ENCODE measurements at regions not wholly inside any gene's neighbourhood (a gene's known extent, or its start where the extent isn't known, plus 50 kb on each side); places are given as distances from the start of the nearest gene placed in this dataset.

DNA sequence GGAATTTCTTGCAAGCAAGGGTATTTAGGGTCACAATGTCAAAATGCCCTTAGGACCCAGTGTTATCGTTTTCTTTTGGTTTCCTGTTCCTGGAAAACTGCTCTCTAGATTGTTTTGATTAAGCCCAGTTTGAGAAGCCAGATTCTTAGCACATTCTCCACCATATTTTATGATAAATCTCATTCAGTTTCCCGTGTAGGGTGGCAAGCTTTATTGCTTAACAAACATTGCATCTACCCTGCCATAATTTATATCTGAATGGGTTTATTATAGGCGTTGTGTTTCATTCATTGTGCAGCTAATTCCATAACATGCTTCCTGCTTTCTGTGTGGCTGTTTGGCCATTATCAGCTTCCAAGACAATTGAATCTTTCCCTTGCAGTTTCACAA lies 389.1 kb upstream of the DYNLRB2 start:
- in situ Hi-C loops (cut with MboI; ENCODE audit: low pct_unique_long_range_greater_than_20kb, low sequenced_read_pairs, unreplicated experiment) = no loop called here
- DNase-seq (ENCODE audit: low spot score) = no peak
- TF ChIP-seq, protein P1, sequence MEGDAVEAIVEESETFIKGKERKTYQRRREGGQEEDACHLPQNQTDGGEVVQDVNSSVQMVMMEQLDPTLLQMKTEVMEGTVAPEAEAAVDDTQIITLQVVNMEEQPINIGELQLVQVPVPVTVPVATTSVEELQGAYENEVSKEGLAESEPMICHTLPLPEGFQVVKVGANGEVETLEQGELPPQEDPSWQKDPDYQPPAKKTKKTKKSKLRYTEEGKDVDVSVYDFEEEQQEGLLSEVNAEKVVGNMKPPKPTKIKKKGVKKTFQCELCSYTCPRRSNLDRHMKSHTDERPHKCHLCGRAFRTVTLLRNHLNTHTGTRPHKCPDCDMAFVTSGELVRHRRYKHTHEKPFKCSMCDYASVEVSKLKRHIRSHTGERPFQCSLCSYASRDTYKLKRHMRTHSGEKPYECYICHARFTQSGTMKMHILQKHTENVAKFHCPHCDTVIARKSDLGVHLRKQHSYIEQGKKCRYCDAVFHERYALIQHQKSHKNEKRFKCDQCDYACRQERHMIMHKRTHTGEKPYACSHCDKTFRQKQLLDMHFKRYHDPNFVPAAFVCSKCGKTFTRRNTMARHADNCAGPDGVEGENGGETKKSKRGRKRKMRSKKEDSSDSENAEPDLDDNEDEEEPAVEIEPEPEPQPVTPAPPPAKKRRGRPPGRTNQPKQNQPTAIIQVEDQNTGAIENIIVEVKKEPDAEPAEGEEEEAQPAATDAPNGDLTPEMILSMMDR (IDR thresholded peaks at IDR 0.05; ENCODE audit: extremely low read depth, insufficient read depth, missing control alignments) = no peak

DNA sequence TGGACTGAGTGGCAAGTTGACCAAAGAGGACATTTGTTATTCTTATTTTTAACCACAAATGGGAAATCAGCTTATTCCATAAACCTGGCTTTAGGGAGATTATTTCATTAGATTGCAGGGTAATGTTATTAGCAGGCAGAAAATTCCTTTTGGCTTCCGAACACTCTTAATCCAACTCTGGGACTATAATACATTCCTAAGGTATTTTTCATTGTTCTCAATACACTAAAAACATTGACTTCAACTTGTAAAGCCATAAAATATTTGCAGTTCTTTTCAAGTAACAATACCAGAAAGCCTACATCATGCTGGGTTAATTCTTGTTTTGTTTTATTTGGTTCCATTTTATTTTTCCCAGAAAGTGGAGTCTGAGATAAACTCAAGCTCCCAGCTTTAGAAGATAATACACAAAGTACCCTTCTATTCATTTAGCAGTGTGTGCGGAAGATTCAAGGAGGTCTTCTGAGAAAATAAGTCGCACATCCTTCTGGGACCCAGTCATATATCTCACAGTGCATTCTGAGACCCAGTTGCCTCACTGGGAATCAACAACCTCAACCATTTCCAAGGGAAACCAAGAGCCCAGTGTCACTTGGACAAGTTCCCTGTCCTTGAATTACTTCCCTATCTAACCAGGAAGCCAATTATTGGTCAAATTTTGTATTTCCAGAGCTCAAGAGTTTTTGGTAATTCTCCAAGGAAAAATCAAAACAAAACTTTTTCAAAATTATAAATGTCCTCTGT lies 389.6 kb upstream of the DYNLRB2 start:
- in situ Hi-C loops (cut with MboI; ENCODE audit: low pct_unique_long_range_greater_than_20kb, low sequenced_read_pairs, unreplicated experiment) = no loop called here
- TF ChIP-seq, protein P1 (IDR thresholded peaks at IDR 0.05; ENCODE audit: extremely low read depth, insufficient read depth, missing control alignments) = no peak

DNA sequence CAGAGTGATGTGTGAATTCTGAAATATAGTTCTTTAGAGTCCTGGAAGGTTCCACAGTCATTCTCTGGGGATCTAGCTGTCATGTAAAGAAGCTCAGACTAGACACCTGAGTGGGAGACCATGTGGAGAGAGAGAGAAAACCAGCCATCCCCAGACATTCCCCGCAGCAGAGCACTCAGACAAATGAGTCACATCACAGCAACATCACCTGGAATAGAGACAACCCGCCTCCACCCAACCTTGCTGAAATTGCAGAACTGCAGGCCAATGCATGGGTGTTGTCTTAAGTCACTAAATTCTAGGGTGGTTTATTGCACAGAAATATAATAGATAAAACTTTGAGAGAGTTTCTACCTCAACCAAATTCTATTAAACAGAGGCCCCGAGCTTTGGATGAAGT lies 392.0 kb upstream of the DYNLRB2 start:
- TF ChIP-seq, protein P1 (IDR thresholded peaks at IDR 0.05; ENCODE audit: extremely low read depth, insufficient read depth, missing control alignments) = no peak
- in situ Hi-C loops (cut with MboI; ENCODE audit: low pct_unique_long_range_greater_than_20kb, low sequenced_read_pairs, unreplicated experiment) = no loop called here
- DNase-seq (ENCODE audit: low spot score) = no peak

More for the DNA sequence above, 389.6 kb upstream of the DYNLRB2 start:
- no peak for DNase-seq (ENCODE audit: low spot score)

DNA sequence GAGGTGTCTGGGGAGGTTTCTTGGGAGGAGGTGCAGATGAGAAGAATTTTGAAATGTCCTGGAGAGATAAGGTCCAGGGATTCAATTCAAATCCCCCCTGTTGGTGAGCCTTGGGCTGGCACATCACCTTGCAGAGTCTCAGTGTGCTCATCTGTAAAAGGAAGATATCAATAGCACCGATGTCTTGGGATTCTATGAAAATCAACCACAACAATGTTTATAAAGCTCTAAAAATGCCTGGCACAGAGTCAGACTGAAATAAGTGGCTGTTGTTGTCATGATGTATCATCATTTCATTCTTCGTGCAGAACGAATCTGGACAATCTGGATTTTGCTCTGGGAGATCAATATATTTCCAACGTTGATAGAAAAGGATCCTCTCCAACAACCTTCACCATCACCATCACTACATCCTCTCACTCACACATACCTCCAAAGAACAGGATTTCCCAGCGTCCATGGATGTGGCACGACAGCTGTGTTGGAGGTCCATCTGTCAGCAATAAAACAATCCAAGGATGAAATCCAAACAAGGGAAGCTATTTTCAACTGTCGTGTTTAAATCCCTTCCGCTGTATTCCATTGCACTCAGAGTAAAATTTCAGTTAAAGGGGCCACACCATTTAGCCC lies 393.7 kb upstream of the DYNLRB2 start:
- in situ Hi-C loops (cut with MboI; ENCODE audit: low pct_unique_long_range_greater_than_20kb, low sequenced_read_pairs, unreplicated experiment) = no loop called here
- no peak for DNase-seq (ENCODE audit: low spot score)
- TF ChIP-seq, protein P1 (IDR thresholded peaks at IDR 0.05; ENCODE audit: extremely low read depth, insufficient read depth, missing control alignments) = no peak

DNA sequence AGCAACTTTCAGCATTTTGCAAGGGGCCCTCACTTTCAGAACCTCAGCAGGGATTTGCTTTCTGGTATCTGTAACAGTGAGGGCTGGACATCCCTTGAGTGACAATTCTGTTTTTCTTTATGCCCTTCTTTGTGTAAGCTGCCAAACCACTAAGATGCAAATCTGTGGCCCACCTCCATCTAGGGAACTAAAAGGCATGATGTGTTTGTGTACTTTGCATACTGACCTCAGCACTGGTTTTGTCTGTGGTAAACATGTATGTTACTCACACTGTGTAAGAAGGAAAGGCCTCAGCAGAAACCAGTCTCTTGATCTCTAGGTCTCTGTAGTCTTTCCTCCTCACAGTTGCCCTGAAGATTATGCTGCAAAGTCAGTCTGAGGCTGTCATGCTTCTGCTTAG lies 396.6 kb upstream of the DYNLRB2 start:
- peak; percentile 16 for DNase-seq (ENCODE audit: low spot score)
- in situ Hi-C loops (cut with MboI; ENCODE audit: low pct_unique_long_range_greater_than_20kb, low sequenced_read_pairs, unreplicated experiment) = no loop called here
- TF ChIP-seq, protein P1 (IDR thresholded peaks at IDR 0.05; ENCODE audit: extremely low read depth, insufficient read depth, missing control alignments) = no peak

DNA sequence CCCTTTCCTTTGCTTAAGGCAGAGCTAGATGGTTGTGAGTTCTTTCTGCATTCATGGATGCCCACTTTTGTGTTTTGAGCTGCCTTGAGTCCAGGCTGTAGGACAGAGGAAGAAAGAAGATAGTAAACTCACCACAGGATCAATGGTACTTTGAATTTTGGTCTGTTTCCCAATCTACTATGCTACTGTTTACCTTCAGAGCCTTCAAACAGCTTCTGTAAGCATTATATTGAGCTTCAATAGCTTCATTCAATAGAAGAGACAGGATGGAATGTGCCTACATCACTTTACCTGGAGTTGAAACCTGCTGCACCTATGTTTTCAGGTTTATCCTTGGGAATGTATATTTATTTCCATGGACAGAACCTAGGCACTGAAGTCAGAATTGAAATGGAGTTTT lies 397.9 kb upstream of the DYNLRB2 start:
- TF ChIP-seq, protein P1 (IDR thresholded peaks at IDR 0.05; ENCODE audit: extremely low read depth, insufficient read depth, missing control alignments) = no peak
- no peak for DNase-seq (ENCODE audit: low spot score)
- in situ Hi-C loops (cut with MboI; ENCODE audit: low pct_unique_long_range_greater_than_20kb, low sequenced_read_pairs, unreplicated experiment) = no loop called here

Measured in GM13977 (cell line).